BJ (cell line): ENCODE measurements at regions not wholly inside any gene's neighbourhood (a gene's known extent, or its start where the extent isn't known, plus 50 kb on each side); places are given as distances from the start of the nearest gene placed in this dataset.

Experiments
- CTCF ChIA-PET: fragments of 350-600 bp; formaldehyde crosslinking; extraction: SDS; loops from one replicate; lab custom pipeline; 2021; ENCODE audit warnings: antibody characterized with exemption, inconsistent platforms; lab: Yijun Ruan, JAX
- POLR2A ChIA-PET: fragments of 300-600 bp; sonication (Branson Sonifier 250); formaldehyde crosslinking; extraction: SDS; loops from one replicate; lab custom pipeline; 2021; ENCODE audit warnings: antibody characterized with exemption; lab: Charles Lee
- DNase-seq: peaks from one replicate; pipeline ENCODE4 v3.0.0-alpha.2; 2011; ENCODE audit warnings: low read depth
- H3K27me3 ChIP-seq: 2 replicates; pipeline ENCODE4 v1.6.0; 2011; ENCODE audit warnings: low read length; ENCODE audit not compliant: control insufficient read depth, insufficient read depth
- H3K36me3 ChIP-seq: 2 replicates; pipeline ENCODE4 v1.5.1; 2011; ENCODE audit warnings: low read length; ENCODE audit not compliant: control insufficient read depth, insufficient read depth
- H3K4me3 ChIP-seq: 2 replicates; pipeline ENCODE4 v1.5.1; 2011; ENCODE audit warnings: low read depth, mild to moderate bottlenecking, control low read depth, low read length
- TF ChIP-seq, protein P1 (sequence below): IDR thresholded peaks from 2 replicates; pipeline ENCODE4 v1.5.1; 2011; ENCODE audit warnings: low read depth, mild to moderate bottlenecking, control low read depth, inconsistent platforms, low read length, moderate library complexity; ENCODE audit not compliant: insufficient read depth

DNA sequence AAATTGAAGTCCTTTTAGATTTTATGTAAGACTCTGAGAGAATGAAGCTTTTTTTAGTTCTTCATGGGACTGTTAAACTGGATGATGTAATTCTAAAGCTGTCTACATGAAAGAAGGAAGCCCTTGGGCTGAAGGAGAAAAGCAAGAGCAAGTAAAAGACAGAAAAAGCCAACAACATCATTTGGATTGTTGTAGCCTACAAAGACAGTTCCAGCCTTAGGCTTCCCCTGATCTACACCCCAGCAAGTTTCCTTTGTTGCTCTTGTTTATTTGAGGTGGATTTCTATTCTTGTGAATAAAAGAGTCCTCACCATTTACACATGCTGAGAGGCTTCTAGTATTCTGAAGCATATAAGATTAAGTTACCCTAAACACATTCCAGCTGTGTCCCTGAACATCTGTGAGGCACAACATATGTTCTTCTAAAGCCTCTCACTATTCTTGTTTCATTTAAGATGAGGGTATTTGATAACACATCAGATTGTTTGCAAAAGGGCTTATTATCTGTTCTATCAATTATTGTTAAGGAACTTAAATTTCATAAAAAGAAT lies 377.8 kb downstream of the LNPK start:
- TF ChIP-seq, protein P1, sequence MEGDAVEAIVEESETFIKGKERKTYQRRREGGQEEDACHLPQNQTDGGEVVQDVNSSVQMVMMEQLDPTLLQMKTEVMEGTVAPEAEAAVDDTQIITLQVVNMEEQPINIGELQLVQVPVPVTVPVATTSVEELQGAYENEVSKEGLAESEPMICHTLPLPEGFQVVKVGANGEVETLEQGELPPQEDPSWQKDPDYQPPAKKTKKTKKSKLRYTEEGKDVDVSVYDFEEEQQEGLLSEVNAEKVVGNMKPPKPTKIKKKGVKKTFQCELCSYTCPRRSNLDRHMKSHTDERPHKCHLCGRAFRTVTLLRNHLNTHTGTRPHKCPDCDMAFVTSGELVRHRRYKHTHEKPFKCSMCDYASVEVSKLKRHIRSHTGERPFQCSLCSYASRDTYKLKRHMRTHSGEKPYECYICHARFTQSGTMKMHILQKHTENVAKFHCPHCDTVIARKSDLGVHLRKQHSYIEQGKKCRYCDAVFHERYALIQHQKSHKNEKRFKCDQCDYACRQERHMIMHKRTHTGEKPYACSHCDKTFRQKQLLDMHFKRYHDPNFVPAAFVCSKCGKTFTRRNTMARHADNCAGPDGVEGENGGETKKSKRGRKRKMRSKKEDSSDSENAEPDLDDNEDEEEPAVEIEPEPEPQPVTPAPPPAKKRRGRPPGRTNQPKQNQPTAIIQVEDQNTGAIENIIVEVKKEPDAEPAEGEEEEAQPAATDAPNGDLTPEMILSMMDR: no peak
- DNase-seq: no peak

DNA sequence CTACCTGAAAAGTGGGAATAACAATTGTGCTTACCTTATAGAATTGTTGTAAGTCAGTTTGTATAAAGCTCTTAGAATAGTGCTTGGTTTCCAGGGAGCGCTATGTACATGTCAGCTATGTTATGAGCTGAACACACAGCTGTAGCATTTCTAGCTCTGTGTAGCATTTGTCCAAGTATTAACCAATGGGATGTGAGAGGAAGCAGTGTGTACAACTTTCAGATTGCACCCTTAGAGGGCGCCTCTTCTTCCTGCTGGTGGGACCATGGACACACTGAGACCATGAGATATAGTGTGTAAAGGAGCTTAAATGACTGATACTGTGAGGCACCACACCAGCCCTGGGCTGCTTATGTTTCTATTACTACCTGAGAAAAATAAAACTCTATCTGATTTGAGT lies 380.2 kb downstream of the LNPK start:
- Histone ChIP-seq H3K36me3 (no peaks in the 10 kb centered on the region), H3K27me3 (no peaks in the 10 kb centered on the region), H3K4me3 (no peak overlapping the region)
- POLR2A ChIA-PET: no interaction called here
- TF ChIP-seq, protein P1: 0 out of 2 replicates have a peak, but pooled peaks have one; percentile 7
- CTCF ChIA-PET: no interaction called here
- no peak for DNase-seq

More for the DNA sequence above, 377.8 kb downstream of the LNPK start:
- CTCF ChIA-PET: no interaction called here
- POLR2A ChIA-PET: interaction anchor here (0.6 kb wide), 1 partner anchor 26 kb away, joined by 3 read pairs; no protein-coding TSS in a partner anchor
- no peaks in the 10 kb centered on the region for H3K36me3 ChIP-seq
- no peak overlapping the region for H3K4me3 ChIP-seq
- H3K27me3 ChIP-seq: no peaks in the 10 kb centered on the region

DNA sequence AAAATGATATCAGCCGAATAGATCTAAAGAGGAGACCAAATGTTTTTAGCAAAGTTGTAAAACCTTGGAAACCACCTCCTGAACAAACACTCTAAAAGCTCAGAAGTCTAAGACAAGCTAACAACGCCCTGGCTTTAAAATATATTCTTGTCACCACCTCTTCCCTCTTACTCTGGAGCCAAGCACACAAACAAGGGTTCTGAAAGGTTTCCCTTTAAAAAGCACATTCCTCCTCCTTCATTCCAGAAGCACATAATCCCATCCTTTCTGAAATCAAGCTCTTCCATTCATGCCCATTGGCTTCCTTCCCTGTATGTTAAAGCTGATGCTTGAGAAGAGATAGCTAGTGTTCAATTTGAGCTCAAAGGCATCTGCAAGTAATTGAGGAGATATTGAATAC lies 382.0 kb downstream of the LNPK start:
- ChIA-PET CTCF (interaction anchor here (0.8 kb wide), 1 partner anchor 8 kb away, joined by 3 read pairs; no protein-coding TSS in a partner anchor), POLR2A (no interaction called here)
- TF ChIP-seq, protein P1: no peak

DNA sequence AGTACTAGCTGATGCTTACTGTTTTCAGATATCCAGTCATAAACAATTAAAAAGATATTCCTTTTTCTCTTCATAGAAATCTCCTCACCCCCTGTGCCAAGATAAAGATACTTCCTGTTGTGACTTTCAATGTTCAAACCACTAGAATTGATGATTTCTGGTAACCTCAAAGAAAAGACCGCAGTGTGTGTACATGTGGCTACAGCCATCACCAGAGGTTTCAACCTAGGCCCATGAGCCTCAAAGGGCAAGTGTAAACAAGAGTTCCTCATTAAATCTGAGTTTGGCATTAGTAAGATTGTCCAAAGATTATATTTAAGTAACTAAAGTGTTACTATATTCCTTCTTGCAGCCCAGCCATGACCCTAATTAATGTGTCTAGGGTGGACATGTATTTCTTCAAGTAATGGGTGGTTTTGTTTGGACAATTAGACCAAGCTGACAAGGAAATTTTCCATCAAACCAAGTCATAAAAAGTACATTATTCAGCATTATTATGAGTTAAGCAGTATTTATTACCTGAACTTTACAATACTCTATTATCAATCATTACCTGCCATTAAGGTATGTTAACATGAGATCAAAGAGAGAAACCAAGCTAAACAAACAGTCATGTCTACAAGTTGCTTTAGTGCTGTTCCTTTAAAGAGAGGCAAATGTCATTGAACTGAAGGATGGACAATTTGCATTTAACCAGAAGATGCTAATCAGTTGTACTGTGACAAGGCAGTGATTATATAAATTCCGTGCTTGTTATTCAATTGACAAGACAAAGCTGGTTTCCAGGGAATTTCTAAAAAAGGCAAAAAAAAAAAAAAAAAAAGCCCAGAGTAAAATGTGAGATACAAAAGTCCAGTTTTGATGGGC lies 382.7 kb downstream of the LNPK start:
- Histone ChIP-seq H3K4me3 (no peak overlapping the region), H3K36me3 (no peaks in the 10 kb centered on the region), H3K27me3 (no peaks in the 10 kb centered on the region)
- TF ChIP-seq, protein P1: no peak
- DNase-seq: no peak
- CTCF ChIA-PET: interaction anchor here (0.8 kb wide), 1 partner anchor 204 kb away, joined by 3 read pairs; no protein-coding TSS in a partner anchor
- POLR2A ChIA-PET: no interaction called here

More for the DNA sequence above, 382.0 kb downstream of the LNPK start:
- no peak for DNase-seq
- H3K27me3 ChIP-seq: no peaks in the 10 kb centered on the region
- no peaks in the 10 kb centered on the region for H3K36me3 ChIP-seq
- no peak overlapping the region for H3K4me3 ChIP-seq

DNA sequence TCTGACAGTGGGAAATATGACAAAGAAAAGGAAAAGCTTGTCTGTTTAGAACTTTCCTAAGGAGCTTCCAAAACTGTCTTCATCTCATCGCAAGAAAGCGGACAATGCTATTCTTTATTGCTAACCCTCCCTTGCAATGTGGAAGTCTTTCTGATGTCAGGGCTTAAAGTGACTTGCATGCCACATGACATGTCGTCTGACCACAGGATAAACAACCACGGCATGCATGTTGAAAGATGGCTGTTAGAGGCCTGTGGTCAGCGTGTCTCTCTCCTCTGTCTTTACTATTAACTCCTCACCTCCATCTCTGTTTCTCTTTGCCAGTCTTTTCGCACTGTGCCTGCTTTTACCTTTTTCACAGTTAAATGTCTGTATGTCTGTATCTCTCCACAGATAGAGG lies 389.8 kb downstream of the LNPK start:
- POLR2A ChIA-PET: no interaction called here
- TF ChIP-seq, protein P1: no peak
- Histone ChIP-seq H3K27me3 (peaks cover 2% of the 10 kb centered on the region; the same call in 1 of the 2 replicates), H3K4me3 (no peak overlapping the region), H3K36me3 (no peaks in the 10 kb centered on the region)
- CTCF ChIA-PET: no interaction called here
- DNase-seq: no peak
